ENCODE measurements at regions not wholly inside any gene's neighbourhood (a gene's known extent, or its start where the extent isn't known, plus 50 kb on each side); places are given as distances from the start of the nearest gene placed in this dataset.
"Not testable (repeated sequence)": the region's sequence is repeated elsewhere in the genome, so short reads cannot be mapped to it uniquely, and the experiment has no call there.

- Histone ChIP-seq H2AFZ (ENCODE audit: low read length) (no peak overlapping the region), H3K9ac (ENCODE audit: low read depth, low read length, poor library complexity, severe bottlenecking) (no peak overlapping the region), H3K79me2 (ENCODE audit: insufficient read depth, low read length) (no peaks in the 10 kb centered on the region), H3K27me3 (ENCODE audit: insufficient read depth, low read length, poor library complexity, severe bottlenecking) (no peaks in the 10 kb centered on the region), H3K9me3 (ENCODE audit: insufficient read depth, low read depth, low read length) (no peaks in the 10 kb centered on the region), H3K9me2 (replicated peaks; ENCODE audit: low read depth, low read length) (no peaks in the 10 kb centered on the region), H4K20me1 (ENCODE audit: insufficient read depth, low read length, poor library complexity, severe bottlenecking) (no peaks in the 10 kb centered on the region), H3F3A (ENCODE audit: low read depth) (no peaks in the 10 kb centered on the region), H3K4me2 (ENCODE audit: low read depth, low read length, poor library complexity, severe bottlenecking) (no peak overlapping the region), H3K36me3 (ENCODE audit: insufficient read depth, low read length) (no peaks in the 10 kb centered on the region), H3K4me3 (ENCODE audit: low read length, poor library complexity, severe bottlenecking) (no peak overlapping the region), H3K4me1 (ENCODE audit: insufficient read depth, low read length, poor library complexity, severe bottlenecking) (no peaks in the 10 kb centered on the region)
- TF ChIP-seq CTCF (conservative IDR thresholded peaks at IDR 0.05; ENCODE audit: low read length), result no peak
- no peak for TF ChIP-seq EZH2phosphoT487 (IDR thresholded peaks at IDR 0.05; ENCODE audit: borderline replicate concordance)
Observed at GRCh38 chr11:69877235-69877634, 58.0 kb upstream of the FGF3 start.

GRCh38 chr11:69877704-69878103 lies 58.5 kb upstream of the FGF3 start:
- H3K9me2 ChIP-seq (replicated peaks; ENCODE audit: low read depth, low read length); H3K79me2 ChIP-seq (ENCODE audit: insufficient read depth, low read length); H3K27me3 ChIP-seq (ENCODE audit: insufficient read depth, low read length, poor library complexity, severe bottlenecking); H3K4me2 ChIP-seq (ENCODE audit: low read depth, low read length, poor library complexity, severe bottlenecking); H2AFZ ChIP-seq (ENCODE audit: low read length); H4K20me1 ChIP-seq (ENCODE audit: insufficient read depth, low read length, poor library complexity, severe bottlenecking); H3K4me3 ChIP-seq (ENCODE audit: low read length, poor library complexity, severe bottlenecking); H3F3A ChIP-seq (ENCODE audit: low read depth); H3K9ac ChIP-seq (ENCODE audit: low read depth, low read length, poor library complexity, severe bottlenecking); H3K4me1 ChIP-seq (ENCODE audit: insufficient read depth, low read length, poor library complexity, severe bottlenecking); H3K36me3 ChIP-seq (ENCODE audit: insufficient read depth, low read length); H3K9me3 ChIP-seq (ENCODE audit: insufficient read depth, low read depth, low read length): not testable (repeated sequence)

GRCh38 chr11:69878144-69878883 lies 59.1 kb upstream of the FGF3 start:
- no peaks in the 10 kb centered on the region for H3F3A ChIP-seq (ENCODE audit: low read depth)
- no peak for TF ChIP-seq EZH2phosphoT487 (IDR thresholded peaks at IDR 0.05; ENCODE audit: borderline replicate concordance)
- TF ChIP-seq CTCF (conservative IDR thresholded peaks at IDR 0.05; ENCODE audit: low read length), result no peak
- H3K4me3 ChIP-seq (ENCODE audit: low read length, poor library complexity, severe bottlenecking), result no peak overlapping the region
- no peaks in the 10 kb centered on the region for H3K9me3 ChIP-seq (ENCODE audit: insufficient read depth, low read depth, low read length)
- no peak overlapping the region for H3K9ac ChIP-seq (ENCODE audit: low read depth, low read length, poor library complexity, severe bottlenecking)
- H3K36me3 ChIP-seq (ENCODE audit: insufficient read depth, low read length), result no peaks in the 10 kb centered on the region
- no peaks in the 10 kb centered on the region for H3K9me2 ChIP-seq (replicated peaks; ENCODE audit: low read depth, low read length)
- no peak overlapping the region for H2AFZ ChIP-seq (ENCODE audit: low read length)
- no peaks in the 10 kb centered on the region for H4K20me1 ChIP-seq (ENCODE audit: insufficient read depth, low read length, poor library complexity, severe bottlenecking)
- no peak overlapping the region for H3K4me2 ChIP-seq (ENCODE audit: low read depth, low read length, poor library complexity, severe bottlenecking)
- no peaks in the 10 kb centered on the region for H3K27me3 ChIP-seq (ENCODE audit: insufficient read depth, low read length, poor library complexity, severe bottlenecking)
- H3K4me1 ChIP-seq (ENCODE audit: insufficient read depth, low read length, poor library complexity, severe bottlenecking), result no peaks in the 10 kb centered on the region
- H3K79me2 ChIP-seq (ENCODE audit: insufficient read depth, low read length), result no peaks in the 10 kb centered on the region
